ENCODE measurements at regions not wholly inside any gene's neighbourhood (a gene's known extent, or its start where the extent isn't known, plus 50 kb on each side); places are given as distances from the start of the nearest gene placed in this dataset.

- Histone ChIP-seq H2AFZ (ENCODE audit: low read depth) (no peak overlapping the region), H3K27me3 (ENCODE audit: insufficient read depth, low read depth) (no peaks in the 10 kb centered on the region), H3K27ac (no peak overlapping the region), H3K79me2 (ENCODE audit: insufficient read depth, low read depth) (no peaks in the 10 kb centered on the region), H4K20me1 (ENCODE audit: insufficient read depth) (no peaks in the 10 kb centered on the region), H3K4me1 (ENCODE audit: low read depth, poor library complexity, severe bottlenecking) (no peaks in the 10 kb centered on the region), H3K4me2 (no peak overlapping the region), H3K9ac (no peak overlapping the region), H3K4me3 (IDR thresholded peaks at IDR 0.05; ENCODE audit: insufficient read depth, low read depth, low read length) (no peak overlapping the region), H3K36me3 (ENCODE audit: insufficient read depth) (no peaks in the 10 kb centered on the region)
- no peak for TF ChIP-seq CTCF (conservative IDR thresholded peaks at IDR 0.05; ENCODE audit: low read depth, low read length)
Measured at GRCh38 chr10:107631876-107632275, 467.4 kb upstream of the SORCS1 start.

GRCh38 chr10:107626862-107627261, 462.4 kb upstream of the SORCS1 start:
- no peak overlapping the region for H3K9ac ChIP-seq
- H3K4me2 ChIP-seq: no peak overlapping the region
- no peaks in the 10 kb centered on the region for H3K4me1 ChIP-seq (ENCODE audit: low read depth, poor library complexity, severe bottlenecking)
- no peaks in the 10 kb centered on the region for H3K27me3 ChIP-seq (ENCODE audit: insufficient read depth, low read depth)
- no peak overlapping the region for H3K4me3 ChIP-seq (IDR thresholded peaks at IDR 0.05; ENCODE audit: insufficient read depth, low read depth, low read length)
- no peaks in the 10 kb centered on the region for H3K36me3 ChIP-seq (ENCODE audit: insufficient read depth)
- H4K20me1 ChIP-seq (ENCODE audit: insufficient read depth): no peaks in the 10 kb centered on the region
- no peak overlapping the region for H3K27ac ChIP-seq
- TF ChIP-seq CTCF (conservative IDR thresholded peaks at IDR 0.05; ENCODE audit: low read depth, low read length): no peak
- H2AFZ ChIP-seq (ENCODE audit: low read depth): no peak overlapping the region
- H3K79me2 ChIP-seq (ENCODE audit: insufficient read depth, low read depth): no peaks in the 10 kb centered on the region

- Histone ChIP-seq H3K79me2 (ENCODE audit: insufficient read depth, low read depth) (no peaks in the 10 kb centered on the region), H3K9ac (no peak overlapping the region), H3K4me2 (no peak overlapping the region), H3K36me3 (ENCODE audit: insufficient read depth) (no peaks in the 10 kb centered on the region), H3K4me1 (ENCODE audit: low read depth, poor library complexity, severe bottlenecking) (no peaks in the 10 kb centered on the region), H3K27ac (no peak overlapping the region), H3K4me3 (IDR thresholded peaks at IDR 0.05; ENCODE audit: insufficient read depth, low read depth, low read length) (no peak overlapping the region), H4K20me1 (ENCODE audit: insufficient read depth) (no peaks in the 10 kb centered on the region), H3K27me3 (ENCODE audit: insufficient read depth, low read depth) (no peaks in the 10 kb centered on the region), H2AFZ (ENCODE audit: low read depth) (no peak overlapping the region)
- no peak for TF ChIP-seq CTCF (conservative IDR thresholded peaks at IDR 0.05; ENCODE audit: low read depth, low read length)
Measured at GRCh38 chr10:107623292-107623691, 458.8 kb upstream of the SORCS1 start.

DNA sequence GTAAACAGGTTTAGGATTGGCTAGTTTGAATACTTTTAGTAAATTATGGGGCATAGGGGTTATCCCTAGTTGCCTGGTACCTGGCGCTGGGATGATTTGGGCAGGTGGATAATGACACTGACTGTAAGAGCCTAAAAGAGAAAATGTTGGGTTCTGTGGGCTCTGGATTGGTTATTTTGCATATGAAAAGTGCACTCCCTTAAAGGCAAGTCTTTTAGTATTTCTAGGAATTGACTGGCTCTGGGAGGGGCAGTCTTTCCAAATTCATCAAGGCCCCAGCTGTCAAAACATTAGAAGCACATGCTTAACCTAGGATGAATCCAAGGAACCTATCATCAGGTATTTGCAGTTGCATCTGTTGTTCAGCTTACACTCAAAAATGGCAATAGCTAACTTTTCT, 454.6 kb upstream of the SORCS1 start:
- Histone ChIP-seq H3K36me3 (ENCODE audit: insufficient read depth) (no peaks in the 10 kb centered on the region), H3K4me1 (ENCODE audit: low read depth, poor library complexity, severe bottlenecking) (no peaks in the 10 kb centered on the region), H3K79me2 (ENCODE audit: insufficient read depth, low read depth) (no peaks in the 10 kb centered on the region), H3K4me2 (no peak overlapping the region), H2AFZ (ENCODE audit: low read depth) (no peak overlapping the region), H4K20me1 (ENCODE audit: insufficient read depth) (no peaks in the 10 kb centered on the region), H3K9ac (no peak overlapping the region), H3K27ac (no peak overlapping the region), H3K27me3 (ENCODE audit: insufficient read depth, low read depth) (no peaks in the 10 kb centered on the region), H3K4me3 (IDR thresholded peaks at IDR 0.05; ENCODE audit: insufficient read depth, low read depth, low read length) (no peak overlapping the region)
- TF ChIP-seq CTCF (conservative IDR thresholded peaks at IDR 0.05; ENCODE audit: low read depth, low read length): no peak

Measured in KMS-11 (cell line).